MM.1S (cell line): ENCODE measurements at regions not wholly inside any gene's neighbourhood (a gene's known extent, or its start where the extent isn't known, plus 50 kb on each side); places are given as distances from the start of the nearest gene placed in this dataset.

Experiments
- EZH2 ChIP-seq: fragments of 300-600 bp; sonication (generic); optimal IDR thresholded peaks from 2 replicates; pipeline ENCODE3; 2017; ENCODE audit warnings: low read depth, mild to moderate bottlenecking, antibody characterized with exemption, low read length, mixed read lengths
- TF ChIP-seq, protein P1 (sequence below): fragments of 300-600 bp; sonication (generic); IDR thresholded peaks from 2 replicates; pipeline ENCODE4 v1.5.1; 2016; ENCODE audit warnings: antibody characterized with exemption, low read length, mixed read lengths

DNA sequence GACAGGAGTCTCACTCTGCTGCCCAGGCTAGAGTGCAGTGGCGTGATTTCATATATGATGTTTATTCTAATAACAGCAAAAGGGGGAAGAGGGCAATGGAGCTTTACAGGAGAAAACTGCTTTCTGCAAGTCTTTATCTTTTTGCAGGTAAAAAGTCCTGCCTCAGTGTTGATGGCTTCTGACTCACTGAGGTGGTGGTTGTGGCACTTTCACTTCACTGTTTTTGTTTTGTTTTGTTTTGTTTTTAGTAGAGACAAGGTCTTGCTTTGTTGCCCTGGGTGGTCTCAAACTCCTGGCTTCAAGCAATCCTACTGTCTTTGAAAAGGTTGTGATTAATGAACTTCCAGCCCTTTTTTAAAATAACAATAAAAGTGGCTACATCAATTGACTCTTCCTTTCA is 68.0 kb upstream of the TBC1D3K start:
- TF ChIP-seq, protein P1, sequence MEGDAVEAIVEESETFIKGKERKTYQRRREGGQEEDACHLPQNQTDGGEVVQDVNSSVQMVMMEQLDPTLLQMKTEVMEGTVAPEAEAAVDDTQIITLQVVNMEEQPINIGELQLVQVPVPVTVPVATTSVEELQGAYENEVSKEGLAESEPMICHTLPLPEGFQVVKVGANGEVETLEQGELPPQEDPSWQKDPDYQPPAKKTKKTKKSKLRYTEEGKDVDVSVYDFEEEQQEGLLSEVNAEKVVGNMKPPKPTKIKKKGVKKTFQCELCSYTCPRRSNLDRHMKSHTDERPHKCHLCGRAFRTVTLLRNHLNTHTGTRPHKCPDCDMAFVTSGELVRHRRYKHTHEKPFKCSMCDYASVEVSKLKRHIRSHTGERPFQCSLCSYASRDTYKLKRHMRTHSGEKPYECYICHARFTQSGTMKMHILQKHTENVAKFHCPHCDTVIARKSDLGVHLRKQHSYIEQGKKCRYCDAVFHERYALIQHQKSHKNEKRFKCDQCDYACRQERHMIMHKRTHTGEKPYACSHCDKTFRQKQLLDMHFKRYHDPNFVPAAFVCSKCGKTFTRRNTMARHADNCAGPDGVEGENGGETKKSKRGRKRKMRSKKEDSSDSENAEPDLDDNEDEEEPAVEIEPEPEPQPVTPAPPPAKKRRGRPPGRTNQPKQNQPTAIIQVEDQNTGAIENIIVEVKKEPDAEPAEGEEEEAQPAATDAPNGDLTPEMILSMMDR, result no peak
- no peak for TF ChIP-seq EZH2
